K562 (cell line): ENCODE measurements at regions not wholly inside any gene's neighbourhood (a gene's known extent, or its start where the extent isn't known, plus 50 kb on each side); places are given as distances from the start of the nearest gene placed in this dataset.

Experiments used
- BCLAF1 ChIP-seq, 2 experiments: fragments of 450-650 bp in 1 of 2; IDR thresholded peaks; 2 replicates each; pipeline ENCODE4 v1.6.1; 2011 to 2017; ENCODE audit warnings: low read depth in 2 of 2, antibody characterized with exemption in 1 of 2, borderline replicate concordance in 1 of 2, low read length in 1 of 2, mild to moderate bottlenecking in 1 of 2, mixed read lengths in 1 of 2; ENCODE audit not compliant: control insufficient read depth in 1 of 2
- NFXL1 ChIP-seq: fragments of 450-650 bp; formaldehyde crosslinking; IDR thresholded peaks from 2 replicates; pipeline ENCODE4 v1.4.0; 2021; ENCODE audit warnings: mild to moderate bottlenecking
- TF ChIP-seq, protein P1 (sequence below): fragments of 450-650 bp; IDR thresholded peaks from 2 replicates; pipeline ENCODE4 v1.6.1; 2016; ENCODE audit warnings: mild to moderate bottlenecking, moderate library complexity

DNA sequence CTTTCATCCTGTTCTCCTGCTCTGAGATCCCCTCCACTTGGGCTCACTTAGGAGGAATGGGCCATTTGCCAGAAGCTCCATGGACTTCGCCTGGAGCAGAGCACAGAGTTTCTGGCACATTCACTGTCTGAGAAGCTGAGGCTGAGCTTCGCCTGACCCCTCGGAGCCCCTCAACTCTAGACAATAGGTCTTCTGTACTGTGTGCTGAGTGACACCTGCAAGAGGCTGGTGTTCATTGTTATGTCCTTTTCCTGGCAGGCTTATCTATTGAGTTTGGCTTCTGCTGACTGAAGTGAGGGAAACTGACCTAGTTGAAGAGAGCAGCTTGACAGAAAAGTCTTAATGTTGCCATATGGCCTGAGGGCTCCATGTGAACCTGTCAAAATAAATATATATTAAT lies 124.3 kb downstream of the EHF start (continued):
- TF ChIP-seq, protein P1, sequence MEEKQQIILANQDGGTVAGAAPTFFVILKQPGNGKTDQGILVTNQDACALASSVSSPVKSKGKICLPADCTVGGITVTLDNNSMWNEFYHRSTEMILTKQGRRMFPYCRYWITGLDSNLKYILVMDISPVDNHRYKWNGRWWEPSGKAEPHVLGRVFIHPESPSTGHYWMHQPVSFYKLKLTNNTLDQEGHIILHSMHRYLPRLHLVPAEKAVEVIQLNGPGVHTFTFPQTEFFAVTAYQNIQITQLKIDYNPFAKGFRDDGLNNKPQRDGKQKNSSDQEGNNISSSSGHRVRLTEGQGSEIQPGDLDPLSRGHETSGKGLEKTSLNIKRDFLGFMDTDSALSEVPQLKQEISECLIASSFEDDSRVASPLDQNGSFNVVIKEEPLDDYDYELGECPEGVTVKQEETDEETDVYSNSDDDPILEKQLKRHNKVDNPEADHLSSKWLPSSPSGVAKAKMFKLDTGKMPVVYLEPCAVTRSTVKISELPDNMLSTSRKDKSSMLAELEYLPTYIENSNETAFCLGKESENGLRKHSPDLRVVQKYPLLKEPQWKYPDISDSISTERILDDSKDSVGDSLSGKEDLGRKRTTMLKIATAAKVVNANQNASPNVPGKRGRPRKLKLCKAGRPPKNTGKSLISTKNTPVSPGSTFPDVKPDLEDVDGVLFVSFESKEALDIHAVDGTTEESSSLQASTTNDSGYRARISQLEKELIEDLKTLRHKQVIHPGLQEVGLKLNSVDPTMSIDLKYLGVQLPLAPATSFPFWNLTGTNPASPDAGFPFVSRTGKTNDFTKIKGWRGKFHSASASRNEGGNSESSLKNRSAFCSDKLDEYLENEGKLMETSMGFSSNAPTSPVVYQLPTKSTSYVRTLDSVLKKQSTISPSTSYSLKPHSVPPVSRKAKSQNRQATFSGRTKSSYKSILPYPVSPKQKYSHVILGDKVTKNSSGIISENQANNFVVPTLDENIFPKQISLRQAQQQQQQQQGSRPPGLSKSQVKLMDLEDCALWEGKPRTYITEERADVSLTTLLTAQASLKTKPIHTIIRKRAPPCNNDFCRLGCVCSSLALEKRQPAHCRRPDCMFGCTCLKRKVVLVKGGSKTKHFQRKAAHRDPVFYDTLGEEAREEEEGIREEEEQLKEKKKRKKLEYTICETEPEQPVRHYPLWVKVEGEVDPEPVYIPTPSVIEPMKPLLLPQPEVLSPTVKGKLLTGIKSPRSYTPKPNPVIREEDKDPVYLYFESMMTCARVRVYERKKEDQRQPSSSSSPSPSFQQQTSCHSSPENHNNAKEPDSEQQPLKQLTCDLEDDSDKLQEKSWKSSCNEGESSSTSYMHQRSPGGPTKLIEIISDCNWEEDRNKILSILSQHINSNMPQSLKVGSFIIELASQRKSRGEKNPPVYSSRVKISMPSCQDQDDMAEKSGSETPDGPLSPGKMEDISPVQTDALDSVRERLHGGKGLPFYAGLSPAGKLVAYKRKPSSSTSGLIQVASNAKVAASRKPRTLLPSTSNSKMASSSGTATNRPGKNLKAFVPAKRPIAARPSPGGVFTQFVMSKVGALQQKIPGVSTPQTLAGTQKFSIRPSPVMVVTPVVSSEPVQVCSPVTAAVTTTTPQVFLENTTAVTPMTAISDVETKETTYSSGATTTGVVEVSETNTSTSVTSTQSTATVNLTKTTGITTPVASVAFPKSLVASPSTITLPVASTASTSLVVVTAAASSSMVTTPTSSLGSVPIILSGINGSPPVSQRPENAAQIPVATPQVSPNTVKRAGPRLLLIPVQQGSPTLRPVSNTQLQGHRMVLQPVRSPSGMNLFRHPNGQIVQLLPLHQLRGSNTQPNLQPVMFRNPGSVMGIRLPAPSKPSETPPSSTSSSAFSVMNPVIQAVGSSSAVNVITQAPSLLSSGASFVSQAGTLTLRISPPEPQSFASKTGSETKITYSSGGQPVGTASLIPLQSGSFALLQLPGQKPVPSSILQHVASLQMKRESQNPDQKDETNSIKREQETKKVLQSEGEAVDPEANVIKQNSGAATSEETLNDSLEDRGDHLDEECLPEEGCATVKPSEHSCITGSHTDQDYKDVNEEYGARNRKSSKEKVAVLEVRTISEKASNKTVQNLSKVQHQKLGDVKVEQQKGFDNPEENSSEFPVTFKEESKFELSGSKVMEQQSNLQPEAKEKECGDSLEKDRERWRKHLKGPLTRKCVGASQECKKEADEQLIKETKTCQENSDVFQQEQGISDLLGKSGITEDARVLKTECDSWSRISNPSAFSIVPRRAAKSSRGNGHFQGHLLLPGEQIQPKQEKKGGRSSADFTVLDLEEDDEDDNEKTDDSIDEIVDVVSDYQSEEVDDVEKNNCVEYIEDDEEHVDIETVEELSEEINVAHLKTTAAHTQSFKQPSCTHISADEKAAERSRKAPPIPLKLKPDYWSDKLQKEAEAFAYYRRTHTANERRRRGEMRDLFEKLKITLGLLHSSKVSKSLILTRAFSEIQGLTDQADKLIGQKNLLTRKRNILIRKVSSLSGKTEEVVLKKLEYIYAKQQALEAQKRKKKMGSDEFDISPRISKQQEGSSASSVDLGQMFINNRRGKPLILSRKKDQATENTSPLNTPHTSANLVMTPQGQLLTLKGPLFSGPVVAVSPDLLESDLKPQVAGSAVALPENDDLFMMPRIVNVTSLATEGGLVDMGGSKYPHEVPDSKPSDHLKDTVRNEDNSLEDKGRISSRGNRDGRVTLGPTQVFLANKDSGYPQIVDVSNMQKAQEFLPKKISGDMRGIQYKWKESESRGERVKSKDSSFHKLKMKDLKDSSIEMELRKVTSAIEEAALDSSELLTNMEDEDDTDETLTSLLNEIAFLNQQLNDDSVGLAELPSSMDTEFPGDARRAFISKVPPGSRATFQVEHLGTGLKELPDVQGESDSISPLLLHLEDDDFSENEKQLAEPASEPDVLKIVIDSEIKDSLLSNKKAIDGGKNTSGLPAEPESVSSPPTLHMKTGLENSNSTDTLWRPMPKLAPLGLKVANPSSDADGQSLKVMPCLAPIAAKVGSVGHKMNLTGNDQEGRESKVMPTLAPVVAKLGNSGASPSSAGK, result no peak
- no peak for TF ChIP-seq NFXL1 (CRISPR knock-in tag)
- no peak for TF ChIP-seq BCLAF1 (IDR thresholded peaks at IDR 0.05; ENCODE audit: borderline replicate concordance in 1 of 2, control insufficient read depth in 1 of 2, low read depth in 2 of 2, low read length in 1 of 2)
